Naive thymus-derived CD4-positive, alpha-beta T cell (primary cell): ENCODE measurements at regions not wholly inside any gene's neighbourhood (a gene's known extent, or its start where the extent isn't known, plus 50 kb on each side); places are given as distances from the start of the nearest gene placed in this dataset.

Experiments used
- ATAC-seq: fragments of 150-1000 bp; cut with Tn5 transposase; 2 replicates; pipeline ENCODE4 v1.10.0; 2021; ENCODE audit warnings: mild to moderate bottlenecking, moderate library complexity
- CTCF ChIA-PET: fragments of 350-600 bp; sonication (Branson Sonifier 250); formaldehyde crosslinking; loops from one replicate; lab custom pipeline; 2021; ENCODE audit warnings: antibody characterized with exemption; lab: Charles Lee
- POLR2A ChIA-PET: fragments of 350-600 bp; sonication (Branson Sonifier 250); formaldehyde crosslinking; loops from one replicate; lab custom pipeline; 2021; ENCODE audit warnings: antibody characterized with exemption, inconsistent platforms; lab: Charles Lee
- DNase-seq, 9 donors: peaks; one replicate each; pipeline versions ENCODE4 v3.0.0 to v3.0.0-alpha.2; 2020 to 2022; ENCODE audit warnings: mixed read lengths in 1 of 9
- H3K27ac ChIP-seq: one replicate; pipeline ENCODE4 v1.7.0; 2013; ENCODE audit warnings: mild to moderate bottlenecking, low read depth, low read length, moderate library complexity
- H3K27me3 ChIP-seq, 2 donors: one replicate each; pipeline ENCODE4 v1.7.0; 2013; ENCODE audit warnings: low read length in 2 of 2, mild to moderate bottlenecking in 2 of 2, moderate library complexity in 2 of 2; ENCODE audit not compliant: control insufficient read depth in 2 of 2, insufficient read depth in 2 of 2
- H3K36me3 ChIP-seq, 3 experiments: 1 replicate in 2 of 3; 2 replicates in 1 of 3; pipeline ENCODE4 v1.7.0; 2013; ENCODE audit warnings: low read length in 3 of 3, mild to moderate bottlenecking in 3 of 3, moderate library complexity in 1 of 3; ENCODE audit not compliant: insufficient read depth in 3 of 3, control insufficient read depth in 2 of 3
- H3K4me1 ChIP-seq, 2 donors: one replicate each; pipeline ENCODE4 v1.7.0; 2013; ENCODE audit warnings: low read length in 2 of 2, mild to moderate bottlenecking in 2 of 2, moderate library complexity in 1 of 2; ENCODE audit not compliant: control insufficient read depth in 2 of 2, insufficient read depth in 2 of 2
- H3K4me3 ChIP-seq: 2 replicates; pipeline ENCODE4 v1.7.0; 2013; ENCODE audit warnings: mild to moderate bottlenecking, low read length
- H3K9me3 ChIP-seq, 3 experiments: 1 replicate in 2 of 3; 2 replicates in 1 of 3; pipeline ENCODE4 v1.7.0; 2013; ENCODE audit warnings: low read length in 3 of 3; ENCODE audit not compliant: control insufficient read depth in 2 of 3
- H3K27ac Mint-ChIP-seq, 9 donors: one replicate each; pipeline ENCODE4 v1.8.0; 2020 to 2022; ENCODE audit warnings: mixed read lengths in 9 of 9, mild to moderate bottlenecking in 8 of 9, moderate library complexity in 5 of 9, inconsistent platforms in 2 of 9
- H3K27me3 Mint-ChIP-seq, 5 donors: one replicate each; pipeline ENCODE4 v1.8.0; 2021 to 2022; ENCODE audit warnings: mixed read lengths in 5 of 5, mild to moderate bottlenecking in 1 of 5
- H3K36me3 Mint-ChIP-seq, 5 donors: one replicate each; pipeline ENCODE4 v1.8.0; 2020 to 2022; ENCODE audit warnings: mixed read lengths in 5 of 5, mild to moderate bottlenecking in 3 of 5, inconsistent platforms in 1 of 5
- H3K4me1 Mint-ChIP-seq, 7 donors: one replicate each; pipeline ENCODE4 v1.8.0; 2020 to 2022; ENCODE audit warnings: mixed read lengths in 7 of 7, mild to moderate bottlenecking in 3 of 7, inconsistent platforms in 1 of 7
- H3K4me3 Mint-ChIP-seq, 10 donors: one replicate each; pipeline ENCODE4 v1.8.0; 2020 to 2022; ENCODE audit warnings: mild to moderate bottlenecking in 10 of 10, mixed read lengths in 10 of 10, moderate library complexity in 6 of 10, inconsistent platforms in 2 of 10
- H3K9me3 Mint-ChIP-seq, 11 donors: one replicate each; pipeline ENCODE4 v1.8.0; 2020 to 2022; ENCODE audit warnings: mixed read lengths in 11 of 11, mild to moderate bottlenecking in 4 of 11, inconsistent platforms in 1 of 11, moderate library complexity in 1 of 11
- intact Hi-C, 2 donors: fragments of 100-400 bp; cut with micrococcal nuclease; formaldehyde crosslinking; loops; one replicate each; pipeline ENCODE4 v1.15.1; 2023

DNA sequence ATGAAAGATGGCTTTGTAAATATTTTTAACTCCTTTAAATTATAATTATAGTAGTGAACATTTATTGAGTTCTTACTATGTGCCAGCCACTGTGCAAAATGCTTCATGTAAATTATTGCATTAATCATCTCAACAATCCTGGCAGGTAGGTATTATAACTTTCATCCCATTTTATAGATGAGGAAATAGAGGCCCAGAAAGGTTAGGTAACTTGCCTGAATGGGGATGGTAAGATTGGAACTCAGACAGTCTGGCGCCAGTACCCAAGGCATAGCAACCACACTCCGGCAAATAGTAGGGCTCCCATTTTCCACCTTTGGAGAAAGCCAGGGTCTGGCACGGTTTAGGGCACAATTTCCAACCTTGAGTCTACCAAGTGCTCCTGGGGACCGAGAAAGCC lies 129.8 kb downstream of the VEGFA start:
- Histone ChIP-seq H3K4me1 (no peaks in the 10 kb centered on the region), H3K4me3 (no peak overlapping the region), H3K36me3 (no peaks in the 10 kb centered on the region), H3K9me3 (no peaks in the 10 kb centered on the region), H3K27me3 (no peaks in the 10 kb centered on the region), H3K27ac (no peak overlapping the region)
- no peak for ATAC-seq
- H3K27me3 Mint-ChIP-seq, result peaks cover 0 to 14% (median 0%) of the 10 kb centered on the region in 5 donors
- H3K36me3 Mint-ChIP-seq, result no peaks in the 10 kb centered on the region
- H3K4me1 Mint-ChIP-seq, result no peaks in the 10 kb centered on the region
- H3K4me3 Mint-ChIP-seq, result no peak overlapping the region
- no peak for DNase-seq
- no peak overlapping the region for H3K27ac Mint-ChIP-seq
- ChIA-PET POLR2A (no interaction called here), CTCF (no interaction called here)
- intact Hi-C loops, result no loop called here
- peaks cover 0 to 5% (median 0%) of the 10 kb centered on the region in 11 donors for H3K9me3 Mint-ChIP-seq

- intact Hi-C loops, result no loop called here
- Mint-ChIP-seq H3K36me3 (no peaks in the 10 kb centered on the region), H3K4me3 (no peak overlapping the region), H3K27ac (no peak overlapping the region), H3K4me1 (no peaks in the 10 kb centered on the region), H3K27me3 (peaks cover 0 to 9% (median 0%) of the 10 kb centered on the region in 5 donors), H3K9me3 (peaks cover 0 to 5% (median 0%) of the 10 kb centered on the region in 11 donors)
- H3K36me3 ChIP-seq, result no peaks in the 10 kb centered on the region
- DNase-seq (no peak), ATAC-seq (no peak)
- H3K4me1 ChIP-seq, result no peaks in the 10 kb centered on the region
- POLR2A ChIA-PET, result no interaction called here
- no peak overlapping the region for H3K4me3 ChIP-seq
- H3K27me3 ChIP-seq, result no peaks in the 10 kb centered on the region
- no peak overlapping the region for H3K27ac ChIP-seq
- CTCF ChIA-PET, result no interaction called here
- H3K9me3 ChIP-seq, result no peaks in the 10 kb centered on the region
These were observed 128.5 kb downstream of the VEGFA start for GRCh38 chr6:43898358-43899131.

DNA sequence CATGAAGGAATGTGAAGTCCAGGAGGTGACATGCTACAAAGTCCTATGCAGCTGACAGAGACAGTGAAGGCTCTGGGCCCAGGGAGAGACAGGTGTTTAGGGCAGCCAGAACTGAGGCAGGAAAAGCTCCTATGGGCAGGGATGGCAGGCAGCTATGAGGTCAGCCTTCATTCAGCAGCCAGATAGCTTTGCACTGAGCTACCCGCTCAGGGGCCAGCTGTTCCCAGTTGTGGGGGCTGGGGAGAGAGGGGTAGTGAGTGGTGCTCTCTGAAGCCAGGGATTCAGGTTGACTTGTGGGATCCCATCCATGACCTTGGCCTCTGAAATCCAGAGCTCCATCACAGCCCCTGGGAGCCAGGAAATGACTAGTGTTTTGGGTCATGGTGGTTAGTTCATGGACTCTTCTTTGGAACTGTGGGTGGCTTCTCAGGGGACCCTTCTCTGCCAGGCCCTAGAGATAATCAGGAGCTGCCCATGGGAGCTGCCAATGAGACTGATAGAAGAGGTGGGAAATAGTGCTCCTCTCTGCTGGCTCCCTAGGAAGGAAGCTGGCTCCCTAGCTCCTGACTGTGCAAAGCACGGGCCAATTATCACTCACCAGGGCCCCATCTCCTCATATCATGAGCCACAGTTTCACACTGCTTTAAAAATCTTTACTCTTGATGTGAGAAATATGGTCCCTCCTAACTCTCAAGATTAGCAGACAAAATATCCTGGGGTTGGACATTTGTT lies 127.7 kb downstream of the VEGFA start:
- CTCF ChIA-PET, result no interaction called here
- POLR2A ChIA-PET, result no interaction called here

DNA sequence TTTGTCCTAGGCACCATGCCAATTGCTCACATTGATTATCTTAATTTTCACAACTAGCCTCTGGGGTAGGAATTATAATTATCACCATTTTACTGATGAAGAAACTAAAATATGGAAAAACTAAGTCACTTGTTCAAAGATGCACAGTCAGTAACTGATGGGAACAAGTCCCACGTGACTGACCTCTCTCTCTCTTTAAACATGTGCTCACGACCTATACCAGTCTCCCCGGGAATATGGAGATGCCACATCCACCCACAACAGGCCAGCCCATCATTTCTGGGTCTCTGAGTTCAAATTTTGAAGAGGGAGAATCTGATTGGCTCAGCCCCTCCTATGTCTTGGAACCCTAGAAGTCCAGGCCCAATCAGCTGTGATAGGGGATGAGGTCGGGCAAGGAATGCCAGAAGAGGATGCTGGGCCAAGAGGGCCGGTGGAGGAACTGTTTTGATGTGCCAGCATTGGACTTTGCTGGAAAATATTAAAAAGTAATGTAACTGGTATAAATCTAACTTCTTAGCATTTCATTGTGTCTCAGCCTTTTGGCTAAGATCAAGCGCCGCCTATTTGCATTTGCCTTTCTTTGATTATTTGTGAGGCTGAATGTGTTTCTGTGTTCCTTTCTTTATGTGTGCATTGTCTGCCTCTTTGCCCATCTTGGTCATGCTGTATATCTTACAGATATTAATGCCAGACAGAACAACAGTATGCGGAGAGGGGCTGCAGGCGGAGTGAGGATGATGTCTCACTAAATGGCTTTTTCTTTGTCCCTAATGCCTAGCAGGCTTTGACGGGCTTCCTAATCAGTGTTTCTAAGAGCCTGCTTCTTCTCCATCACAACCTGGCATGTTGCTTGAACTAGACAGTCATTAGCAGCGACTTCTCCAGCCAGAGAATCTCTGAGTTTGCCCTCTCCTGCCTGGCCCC lies 126.6 kb downstream of the VEGFA start:
- Histone ChIP-seq H3K4me3 (no peak overlapping the region), H3K36me3 (no peaks in the 10 kb centered on the region), H3K27me3 (no peaks in the 10 kb centered on the region), H3K27ac (no peak overlapping the region), H3K4me1 (no peaks in the 10 kb centered on the region), H3K9me3 (no peaks in the 10 kb centered on the region)
- intact Hi-C loops, result no loop called here
- Mint-ChIP-seq H3K27me3 (peaks cover 0 to 17% (median 0%) of the 10 kb centered on the region in 5 donors), H3K9me3 (peaks cover 0 to 5% (median 0%) of the 10 kb centered on the region in 11 donors), H3K4me3 (no peak overlapping the region), H3K4me1 (peaks cover 0 to 4% (median 0%) of the 10 kb centered on the region in 7 donors), H3K36me3 (no peaks in the 10 kb centered on the region), H3K27ac (no peak overlapping the region)
- ChIA-PET CTCF (no interaction called here), POLR2A (no interaction called here)
- ATAC-seq, result no peak
- DNase-seq, result no peak

More for the DNA sequence above, 127.7 kb downstream of the VEGFA start:
- no peak overlapping the region for H3K4me3 ChIP-seq
- peaks cover 0 to 11% (median 0%) of the 10 kb centered on the region in 5 donors for H3K27me3 Mint-ChIP-seq
- H3K9me3 Mint-ChIP-seq, result peaks cover 0 to 5% (median 0%) of the 10 kb centered on the region in 11 donors
- H3K27ac ChIP-seq, result no peak overlapping the region
- ATAC-seq (no peak), DNase-seq (no peak)
- no peaks in the 10 kb centered on the region for H3K4me1 ChIP-seq
- H3K27ac Mint-ChIP-seq, result no peak overlapping the region
- no peaks in the 10 kb centered on the region for H3K9me3 ChIP-seq
- intact Hi-C loops, result no loop called here
- no peaks in the 10 kb centered on the region for H3K4me1 Mint-ChIP-seq
- H3K36me3 Mint-ChIP-seq, result no peaks in the 10 kb centered on the region
- H3K36me3 ChIP-seq, result no peaks in the 10 kb centered on the region
- H3K27me3 ChIP-seq, result no peaks in the 10 kb centered on the region
- no peak overlapping the region for H3K4me3 Mint-ChIP-seq

DNA sequence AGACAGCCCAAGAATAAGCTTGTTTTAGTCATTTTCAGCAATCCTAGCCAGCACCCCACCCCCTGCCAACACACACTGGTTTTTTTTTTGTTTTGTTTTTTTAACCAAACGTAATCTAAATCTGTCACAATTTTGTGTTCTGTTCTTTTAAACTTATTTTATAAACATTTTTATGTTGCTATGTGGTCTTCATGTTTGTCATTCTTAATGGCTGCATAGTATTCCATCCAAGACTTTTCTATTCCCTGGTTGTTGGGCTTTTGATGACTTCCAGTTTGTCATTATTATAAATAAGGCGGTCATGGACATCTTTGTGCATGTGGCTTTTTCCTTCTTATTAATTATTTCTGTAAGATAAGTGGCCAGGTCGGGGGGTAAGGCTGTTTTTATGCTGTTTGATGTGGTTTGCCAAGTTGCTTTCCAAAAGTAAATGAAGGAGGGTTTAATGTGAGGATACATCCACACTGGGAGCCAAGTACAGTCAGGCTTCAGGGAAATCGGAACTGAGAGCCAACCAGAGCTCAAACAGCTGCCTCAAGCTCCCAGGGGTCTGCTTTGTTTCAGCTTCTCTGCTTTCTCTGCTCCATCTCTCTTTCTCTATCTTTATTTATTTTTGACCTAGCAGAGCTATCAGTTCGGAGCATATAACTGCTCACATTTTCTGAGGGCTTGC lies 125.8 kb downstream of the VEGFA start:
- ChIA-PET CTCF (no interaction called here), POLR2A (no interaction called here)
- DNase-seq, result no peak
- Histone ChIP-seq H3K27ac (no peak overlapping the region), H3K9me3 (no peaks in the 10 kb centered on the region), H3K4me3 (no peak overlapping the region), H3K27me3 (no peaks in the 10 kb centered on the region), H3K4me1 (no peaks in the 10 kb centered on the region), H3K36me3 (no peaks in the 10 kb centered on the region)
- Mint-ChIP-seq H3K9me3 (peaks cover 0 to 5% (median 0%) of the 10 kb centered on the region in 11 donors), H3K36me3 (no peaks in the 10 kb centered on the region), H3K4me1 (peaks cover 3 to 11% (median 7%) of the 10 kb centered on the region in 7 donors), H3K27ac (no peak overlapping the region), H3K4me3 (no peak overlapping the region), H3K27me3 (peaks cover 3 to 20% (median 6%) of the 10 kb centered on the region in 5 donors)
- ATAC-seq, result no peak
- intact Hi-C loops, result no loop called here

- ChIA-PET CTCF (no interaction called here), POLR2A (interaction anchor here (0.8 kb wide), 1 partner anchor 95 kb away, joined by 3 read pairs; no protein-coding TSS in a partner anchor)
- Mint-ChIP-seq H3K9me3 (peaks cover 0 to 1% (median 0%) of the 10 kb centered on the region in 11 donors), H3K27ac (no peak overlapping the region), H3K27me3 (peaks cover 13 to 28% (median 17%) of the 10 kb centered on the region in 5 donors), H3K36me3 (no peaks in the 10 kb centered on the region), H3K4me3 (no peak overlapping the region), H3K4me1 (peaks cover 3 to 17% (median 8%) of the 10 kb centered on the region in 7 donors)
- H3K27ac ChIP-seq, result no peak overlapping the region
- intact Hi-C loops, result no loop called here
- no peaks in the 10 kb centered on the region for H3K4me1 ChIP-seq
- H3K4me3 ChIP-seq, result no peak overlapping the region
- DNase-seq (no peak), ATAC-seq (no peak)
- no peaks in the 10 kb centered on the region for H3K27me3 ChIP-seq
- H3K36me3 ChIP-seq, result no peaks in the 10 kb centered on the region
- no peaks in the 10 kb centered on the region for H3K9me3 ChIP-seq
These were observed 123.1 kb downstream of the VEGFA start for GRCh38 chr6:43893073-43893472.
